Fibroblast of lung (primary cell): ENCODE measurements at regions not wholly inside any gene's neighbourhood (a gene's known extent, or its start where the extent isn't known, plus 50 kb on each side); places are given as distances from the start of the nearest gene placed in this dataset.
"Not testable (repeated sequence)": the region's sequence is repeated elsewhere in the genome, so short reads cannot be mapped to it uniquely, and the experiment has no call there.

Experiments used
- DNase-seq, 2 donors: peaks; one replicate each; pipeline versions ENCODE4 v3.0.0 to v3.0.0-alpha.2; 2010; ENCODE audit warnings: low read depth in 2 of 2
- H2AFZ ChIP-seq: 2 replicates; pipeline ENCODE4 v1.5.1; 2012; ENCODE audit warnings: low read length, control low read depth, inconsistent platforms
- H3K27ac ChIP-seq: 2 replicates; pipeline ENCODE4 v1.5.1; 2011; ENCODE audit warnings: low read length, control low read depth; ENCODE audit not compliant: insufficient read depth
- H3K27me3 ChIP-seq: 2 replicates; pipeline ENCODE4 v1.5.1; 2011; ENCODE audit warnings: mild to moderate bottlenecking, low read length; ENCODE audit not compliant: control insufficient read depth, insufficient read depth
- H3K36me3 ChIP-seq: 2 replicates; pipeline ENCODE4 v1.5.1; 2011; ENCODE audit warnings: low read length; ENCODE audit not compliant: control insufficient read depth, insufficient read depth
- H3K4me1 ChIP-seq: 2 replicates; pipeline ENCODE4 v1.5.1; 2011; ENCODE audit warnings: low read length; ENCODE audit not compliant: control insufficient read depth, insufficient read depth; ENCODE audit errors: extremely low read depth
- H3K4me2 ChIP-seq: 2 replicates; pipeline ENCODE4 v1.5.1; 2011; ENCODE audit warnings: low read length, control low read depth; ENCODE audit not compliant: insufficient read depth; ENCODE audit errors: extremely low read depth
- H3K4me3 ChIP-seq, 4 experiments: fragments of 200-600 bp in 1 of 4; sonication (generic) in 1 of 4; replicated peaks in 1 of 4; 2 replicates each; pipeline ENCODE4 v1.5.1; 2011 to 2016; ENCODE audit warnings: low read length in 4 of 4, low read depth in 3 of 4, mild to moderate bottlenecking in 3 of 4, control low read depth in 2 of 4, inconsistent platforms in 1 of 4, mixed read lengths in 1 of 4; ENCODE audit not compliant: insufficient read depth in 1 of 4; ENCODE audit errors: control extremely low read depth in 1 of 4
- H3K79me2 ChIP-seq: 2 replicates; pipeline ENCODE4 v1.5.1; 2012; ENCODE audit warnings: mild to moderate bottlenecking, low read length, inconsistent platforms; ENCODE audit not compliant: control insufficient read depth, insufficient read depth
- H3K9ac ChIP-seq: 2 replicates; pipeline ENCODE4 v1.5.1; 2011; ENCODE audit warnings: mild to moderate bottlenecking, low read length, control low read depth; ENCODE audit not compliant: insufficient read depth
- H3K9me3 ChIP-seq: 2 replicates; pipeline ENCODE4 v1.5.1; 2012; ENCODE audit warnings: low read depth, low read length; ENCODE audit not compliant: control insufficient read depth, insufficient read depth
- H4K20me1 ChIP-seq: 2 replicates; pipeline ENCODE4 v1.5.1; 2011; ENCODE audit warnings: low read length; ENCODE audit not compliant: control insufficient read depth, insufficient read depth; ENCODE audit errors: extremely low read depth
- CTCF ChIP-seq, 2 donors: IDR thresholded peaks in 1 of 2; conservative IDR thresholded peaks in 1 of 2; 1 replicate in 1 of 2; 2 replicates in 1 of 2; pipeline ENCODE4 v1.5.1; 2011 to 2012; ENCODE audit warnings: low read length in 2 of 2, control low read depth in 1 of 2, inconsistent platforms in 1 of 2, low read depth in 1 of 2, mild to moderate bottlenecking in 1 of 2
- EZH2 ChIP-seq: IDR thresholded peaks from 2 replicates; pipeline ENCODE4 v1.5.1; 2012; ENCODE audit warnings: low read length, control low read depth, mild to moderate bottlenecking; ENCODE audit errors: missing control alignments

GRCh38 chr18:71370095-71370494 is 1081.2 kb downstream of the SOCS6 start:
- H3K4me2 ChIP-seq: no peak overlapping the region
- no peak overlapping the region for H3K4me3 ChIP-seq
- no peaks in the 10 kb centered on the region for H3K79me2 ChIP-seq
- TF ChIP-seq CTCF (conservative IDR thresholded peaks at IDR 0.05 in 1 of 2, IDR thresholded peaks at IDR 0.05 in 1 of 2; ENCODE audit: low read depth in 1 of 2, low read length in 2 of 2) (no peak), EZH2 (no peak)
- H3K9me3 ChIP-seq: no peaks in the 10 kb centered on the region
- no peak overlapping the region for H3K9ac ChIP-seq
- H3K27me3 ChIP-seq: no peaks in the 10 kb centered on the region
- H2AFZ ChIP-seq: no peak overlapping the region
- H3K27ac ChIP-seq: no peak overlapping the region
- H3K4me1 ChIP-seq: no peaks in the 10 kb centered on the region
- H4K20me1 ChIP-seq: no peaks in the 10 kb centered on the region
- no peak for DNase-seq
- H3K36me3 ChIP-seq: no peaks in the 10 kb centered on the region

DNA sequence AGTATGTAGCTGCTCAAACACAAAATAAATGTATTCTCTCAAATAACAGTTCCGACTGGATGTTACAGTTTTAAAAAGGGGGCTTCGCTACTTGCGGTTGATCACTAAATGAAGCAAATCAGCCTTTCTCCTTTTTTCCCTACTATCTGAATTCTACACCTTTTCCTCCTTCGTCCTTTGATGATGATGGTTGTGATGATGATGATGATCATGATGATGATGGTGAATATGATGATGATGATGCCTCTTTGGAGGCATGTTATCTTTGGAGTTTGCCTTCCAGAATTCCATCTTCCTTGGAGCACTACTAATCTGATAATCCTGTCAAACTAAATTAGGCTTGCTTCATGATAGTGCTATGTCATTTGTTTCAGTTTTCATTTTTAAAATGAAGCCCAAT is 1073.3 kb downstream of the SOCS6 start:
- no peak overlapping the region for H3K4me3 ChIP-seq
- H3K27me3 ChIP-seq: no peaks in the 10 kb centered on the region
- H3K9ac ChIP-seq: no peak overlapping the region
- no peak for DNase-seq
- H4K20me1 ChIP-seq: no peaks in the 10 kb centered on the region
- no peak overlapping the region for H2AFZ ChIP-seq
- H3K9me3 ChIP-seq: no peaks in the 10 kb centered on the region
- no peak for TF ChIP-seq CTCF (conservative IDR thresholded peaks at IDR 0.05 in 1 of 2, IDR thresholded peaks at IDR 0.05 in 1 of 2; ENCODE audit: low read depth in 1 of 2, low read length in 2 of 2)
- TF ChIP-seq EZH2: no peak
- no peak overlapping the region for H3K27ac ChIP-seq
- H3K79me2 ChIP-seq: no peaks in the 10 kb centered on the region
- no peaks in the 10 kb centered on the region for H3K4me1 ChIP-seq
- H3K4me2 ChIP-seq: no peak overlapping the region
- H3K36me3 ChIP-seq: no peaks in the 10 kb centered on the region

GRCh38 chr18:71355599-71355998 is 1066.8 kb downstream of the SOCS6 start:
- H3K4me3 ChIP-seq, H3K36me3 ChIP-seq, H3K4me1 ChIP-seq, H3K9me3 ChIP-seq, H3K9ac ChIP-seq, H3K4me2 ChIP-seq, H3K27ac ChIP-seq, H2AFZ ChIP-seq, H3K27me3 ChIP-seq, H3K79me2 ChIP-seq, DNase-seq, H4K20me1 ChIP-seq: not testable (repeated sequence)

- TF ChIP-seq EZH2 (no peak), CTCF (conservative IDR thresholded peaks at IDR 0.05 in 1 of 2, IDR thresholded peaks at IDR 0.05 in 1 of 2; ENCODE audit: low read depth in 1 of 2, low read length in 2 of 2) (no peak)
- H3K4me2 ChIP-seq: no peak overlapping the region
- no peak for DNase-seq
- no peaks in the 10 kb centered on the region for H4K20me1 ChIP-seq
- no peaks in the 10 kb centered on the region for H3K4me1 ChIP-seq
- no peaks in the 10 kb centered on the region for H3K79me2 ChIP-seq
- no peak overlapping the region for H3K27ac ChIP-seq
- H3K9ac ChIP-seq: no peak overlapping the region
- no peak overlapping the region for H2AFZ ChIP-seq
- H3K27me3 ChIP-seq: no peaks in the 10 kb centered on the region
- no peaks in the 10 kb centered on the region for H3K9me3 ChIP-seq
- H3K36me3 ChIP-seq: no peaks in the 10 kb centered on the region
- no peak overlapping the region for H3K4me3 ChIP-seq
These were observed 1063.8 kb downstream of the SOCS6 start for GRCh38 chr18:71352618-71353017.
